Thyroid gland (tissue), 4 donors: ENCODE measurements at regions not wholly inside any gene's neighbourhood (a gene's known extent, or its start where the extent isn't known, plus 50 kb on each side); places are given as distances from the start of the nearest gene placed in this dataset.

Experiments
- DNase-seq, 2 donors: peaks; one replicate each; pipeline ENCODE4 v3.0.0-alpha.2; 2019
- H3K27ac ChIP-seq, 3 donors: fragments of 200-600 bp; sonication (generic); 1 replicate in 2 of 3; 2 replicates in 1 of 3; pipeline ENCODE4 v1.5.1; 2016 to 2019; ENCODE audit warnings: mild to moderate bottlenecking in 1 of 3, moderate library complexity in 1 of 3
- H3K27me3 ChIP-seq: fragments of 200-600 bp; sonication (generic); one replicate; pipeline ENCODE4 v1.5.1; 2019
- H3K36me3 ChIP-seq, 2 donors: fragments of 200-600 bp; sonication (generic); one replicate each; pipeline ENCODE4 v1.5.1; 2016 to 2019
- H3K4me1 ChIP-seq, 2 donors: fragments of 200-600 bp; sonication (generic); one replicate each; pipeline ENCODE4 v1.5.1; 2017 to 2019
- H3K4me3 ChIP-seq, 3 donors: fragments of 200-600 bp; sonication (generic); replicated peaks in 1 of 3; 1 replicate in 2 of 3; 2 replicates in 1 of 3; pipeline ENCODE4 v1.5.1; 2016; ENCODE audit warnings: mild to moderate bottlenecking in 1 of 3
- H3K9me3 ChIP-seq: fragments of 200-600 bp; sonication (generic); one replicate; pipeline ENCODE4 v1.5.1; 2017
- CTCF ChIP-seq, 6 experiments: fragments of 200-600 bp in 3 of 6; fragments of 450-650 bp in 3 of 6; sonication (generic) in 3 of 6; IDR thresholded peaks; one replicate each; pipeline ENCODE4 v1.5.1; 2016 to 2019; ENCODE audit warnings: antibody characterized with exemption in 6 of 6, mild to moderate bottlenecking in 2 of 6, inconsistent platforms in 1 of 6, moderate library complexity in 1 of 6
- POLR2A ChIP-seq, 2 donors: fragments of 450-650 bp; IDR thresholded peaks; one replicate each; pipeline ENCODE4 v1.6.1; 2017; ENCODE audit warnings: antibody characterized with exemption in 2 of 2, mild to moderate bottlenecking in 2 of 2, moderate library complexity in 1 of 2
- WGBS, 2 donors: methylation state at CpG; one replicate each; pipeline ENCODE4 v1.1.5; 2017; 5-methylcytosine and 5-hydroxymethylcytosine counted together
- intact Hi-C: fragments of 100-400 bp; cut with DNase I; formaldehyde crosslinking; loops from one replicate; pipeline ENCODE4 v1.15.1; 2023

- Histone ChIP-seq H3K36me3 (no peaks in the 10 kb centered on the region), H3K27ac (no peak overlapping the region), H3K27me3 (no peaks in the 10 kb centered on the region), H3K4me1 (no peaks in the 10 kb centered on the region), H3K4me3 (no peak overlapping the region), H3K9me3 (no peaks in the 10 kb centered on the region)
- intact Hi-C loops = no loop called here
- TF ChIP-seq CTCF (IDR thresholded peaks at IDR 0.05) = no peak
- no peak for DNase-seq
- whole genome bisulfite sequencing, 2 donors = 74 to 85% methylated on average over 2 of the region's 2 CpGs
These were observed 200.9 kb downstream of the GRIN2B start for GRCh38 chr12:13780453-13780852.

- H3K36me3 ChIP-seq = no peaks in the 10 kb centered on the region
- WGBS, 2 donors = 87 to 91% methylated on average over 2 of the region's 2 CpGs
- H3K4me3 ChIP-seq = no peak overlapping the region
- H3K9me3 ChIP-seq = no peaks in the 10 kb centered on the region
- TF ChIP-seq CTCF (IDR thresholded peaks at IDR 0.05) = no peak
- no peak for TF ChIP-seq POLR2A (IDR thresholded peaks at IDR 0.05)
- H3K27me3 ChIP-seq = no peaks in the 10 kb centered on the region
- intact Hi-C loops = no loop called here
- no peak overlapping the region for H3K27ac ChIP-seq
- DNase-seq = no peak
- no peaks in the 10 kb centered on the region for H3K4me1 ChIP-seq
These were observed 204.0 kb downstream of the GRIN2B start for GRCh38 chr12:13777374-13777773.

GRCh38 chr12:13772264-13772663, 209.1 kb downstream of the GRIN2B start:
- H3K9me3 ChIP-seq = no peaks in the 10 kb centered on the region
- H3K4me3 ChIP-seq = no peak overlapping the region
- H3K27ac ChIP-seq = no peak overlapping the region
- 81 to 87% methylated on average over 3 of the region's 3 CpGs for WGBS, 2 donors
- no peaks in the 10 kb centered on the region for H3K27me3 ChIP-seq
- H3K36me3 ChIP-seq = no peaks in the 10 kb centered on the region
- intact Hi-C loops = no loop called here
- no peak for DNase-seq
- H3K4me1 ChIP-seq = no peaks in the 10 kb centered on the region
- TF ChIP-seq POLR2A (IDR thresholded peaks at IDR 0.05) (no peak), CTCF (IDR thresholded peaks at IDR 0.05) (no peak)

- intact Hi-C loops = no loop called here
- H3K27me3 ChIP-seq = no peaks in the 10 kb centered on the region
- DNase-seq = no peak
- no peaks in the 10 kb centered on the region for H3K9me3 ChIP-seq
- H3K4me3 ChIP-seq = no peak overlapping the region
- no peaks in the 10 kb centered on the region for H3K4me1 ChIP-seq
- no peak for TF ChIP-seq POLR2A (IDR thresholded peaks at IDR 0.05)
- no peak for TF ChIP-seq CTCF (IDR thresholded peaks at IDR 0.05)
- no peaks in the 10 kb centered on the region for H3K36me3 ChIP-seq
- 87 to 94% methylated on average over 3 of the region's 3 CpGs for WGBS, 2 donors
- no peak overlapping the region for H3K27ac ChIP-seq
These were observed 210.8 kb downstream of the GRIN2B start for GRCh38 chr12:13770576-13770975.

GRCh38 chr12:13769966-13770365, 211.4 kb downstream of the GRIN2B start:
- Histone ChIP-seq H3K4me3 (no peak overlapping the region), H3K27ac (no peak overlapping the region), H3K36me3 (no peaks in the 10 kb centered on the region), H3K4me1 (no peaks in the 10 kb centered on the region), H3K27me3 (no peaks in the 10 kb centered on the region), H3K9me3 (no peaks in the 10 kb centered on the region)
- no peak for DNase-seq
- intact Hi-C loops = no loop called here
- TF ChIP-seq CTCF (IDR thresholded peaks at IDR 0.05) (no peak), POLR2A (IDR thresholded peaks at IDR 0.05) (no peak)
